Liver (tissue), 8 donors: ENCODE measurements at regions not wholly inside any gene's neighbourhood (a gene's known extent, or its start where the extent isn't known, plus 50 kb on each side); places are given as distances from the start of the nearest gene placed in this dataset.

Experiments used
- DNase-seq: peaks from one replicate; pipeline ENCODE4 v3.0.0-alpha.2; 2017; ENCODE audit warnings: low spot score
- H3K27ac ChIP-seq, 2 donors: one replicate each; pipeline ENCODE4 v1.7.0; 2013; ENCODE audit warnings: inconsistent platforms in 2 of 2, low read length in 2 of 2, control low read depth in 1 of 2, low read depth in 1 of 2, mild to moderate bottlenecking in 1 of 2
- H3K27me3 ChIP-seq, 4 donors: one replicate each; pipeline versions ENCODE4 v1.6.1 to v1.7.0; 2013; ENCODE audit warnings: low read length in 3 of 4, inconsistent platforms in 1 of 4, mild to moderate bottlenecking in 1 of 4, moderate library complexity in 1 of 4; ENCODE audit not compliant: control insufficient read depth in 4 of 4, insufficient read depth in 4 of 4
- H3K36me3 ChIP-seq, 4 donors: one replicate each; pipeline versions ENCODE4 v1.6.1 to v1.7.0; 2013; ENCODE audit warnings: low read length in 3 of 4, mild to moderate bottlenecking in 3 of 4, low read depth in 1 of 4, moderate library complexity in 1 of 4; ENCODE audit not compliant: control insufficient read depth in 4 of 4, insufficient read depth in 3 of 4
- H3K4me1 ChIP-seq, 4 donors: one replicate each; pipeline versions ENCODE4 v1.6.1 to v1.7.0; 2013; ENCODE audit warnings: low read length in 3 of 4, mild to moderate bottlenecking in 3 of 4, moderate library complexity in 1 of 4; ENCODE audit not compliant: control insufficient read depth in 4 of 4, insufficient read depth in 4 of 4
- H3K4me3 ChIP-seq, 3 donors: one replicate each; pipeline versions ENCODE4 v1.6.1 to v1.7.0; 2013; ENCODE audit warnings: low read length in 3 of 3, control low read depth in 1 of 3, low read depth in 1 of 3, mild to moderate bottlenecking in 1 of 3
- H3K9ac ChIP-seq, 2 donors: one replicate each; pipeline ENCODE4 v1.7.0; 2013; ENCODE audit warnings: low read length in 2 of 2, mild to moderate bottlenecking in 2 of 2, moderate library complexity in 2 of 2, control low read depth in 1 of 2, low read depth in 1 of 2
- H3K9me3 ChIP-seq, 4 donors: one replicate each; pipeline versions ENCODE4 v1.6.1 to v1.7.0; 2013; ENCODE audit warnings: low read length in 3 of 4; ENCODE audit not compliant: control insufficient read depth in 4 of 4
- EGR1 ChIP-seq, 2 donors: IDR thresholded peaks; 2 replicates each; pipeline ENCODE4 v1.6.1; 2016 to 2018; ENCODE audit warnings: antibody characterized with exemption in 2 of 2, low read depth in 2 of 2
- FOXA1 ChIP-seq: IDR thresholded peaks from 2 replicates; pipeline ENCODE4 v1.6.1; 2016; ENCODE audit warnings: antibody characterized with exemption
- FOXA2 ChIP-seq: IDR thresholded peaks from 2 replicates; pipeline ENCODE4 v1.6.1; 2016; ENCODE audit warnings: antibody characterized with exemption
- GABPA ChIP-seq, 2 donors: IDR thresholded peaks in 1 of 2; conservative IDR thresholded peaks in 1 of 2; 2 replicates each; pipeline ENCODE4 v1.6.1; 2016; ENCODE audit warnings: antibody characterized with exemption in 2 of 2, mild to moderate bottlenecking in 1 of 2, moderate library complexity in 1 of 2
- HNF4G ChIP-seq: IDR thresholded peaks from 2 replicates; pipeline ENCODE4 v1.6.1; 2016; ENCODE audit warnings: antibody characterized with exemption
- JUND ChIP-seq, 2 donors: IDR thresholded peaks; 2 replicates each; pipeline ENCODE4 v1.6.1; 2016; ENCODE audit warnings: antibody characterized with exemption in 2 of 2
- NR2F2 ChIP-seq: IDR thresholded peaks from 2 replicates; pipeline ENCODE4 v1.6.1; 2016; ENCODE audit warnings: antibody characterized with exemption
- RAD21 ChIP-seq, 2 donors: IDR thresholded peaks; 2 replicates each; pipeline ENCODE4 v1.6.1; 2016; ENCODE audit warnings: antibody characterized with exemption in 2 of 2, mild to moderate bottlenecking in 2 of 2
- RXRA ChIP-seq, 2 donors: IDR thresholded peaks; 2 replicates each; pipeline ENCODE4 v1.6.1; 2017 to 2018; ENCODE audit warnings: antibody characterized with exemption in 2 of 2, mild to moderate bottlenecking in 1 of 2
- SP1 ChIP-seq: IDR thresholded peaks from 2 replicates; pipeline ENCODE4 v1.6.1; 2018; ENCODE audit warnings: antibody characterized with exemption, mild to moderate bottlenecking
- TAF1 ChIP-seq: conservative IDR thresholded peaks from 2 replicates; pipeline ENCODE4 v1.6.1; 2016; ENCODE audit warnings: antibody characterized with exemption, mild to moderate bottlenecking
- YY1 ChIP-seq: IDR thresholded peaks from 2 replicates; pipeline ENCODE4 v1.6.1; 2016; ENCODE audit warnings: antibody characterized with exemption, mild to moderate bottlenecking
- WGBS: extraction: QIAGEN DNeasy Blood & Tissue Kit; methylation state at CpG from one replicate; pipeline ENCODE4 v1.1.7; 2013; 5-methylcytosine and 5-hydroxymethylcytosine counted together
- TF ChIP-seq, protein P1 (sequence below): IDR thresholded peaks from 2 replicates; pipeline ENCODE4 v1.6.1; 2016; ENCODE audit warnings: antibody characterized with exemption
- TF ChIP-seq, protein P2 (sequence below): fragments of 150-350 bp; IDR thresholded peaks from 2 replicates; pipeline ENCODE4 v1.5.1; 2017; ENCODE audit warnings: improper control_type of control experiment, low read depth, low read length; ENCODE audit not compliant: missing input control
- TF ChIP-seq, protein P3 (sequence below): IDR thresholded peaks from 2 replicates; pipeline ENCODE4 v1.6.1; 2016; ENCODE audit warnings: antibody characterized with exemption, mild to moderate bottlenecking
- TF ChIP-seq, protein P4 (sequence below): IDR thresholded peaks from 2 replicates; pipeline ENCODE4 v1.6.1; 2016; ENCODE audit warnings: antibody characterized with exemption
- donor health status: healthy.
- donor health status: healthy.
- donor health status: healthy.
- donor health status: healthy.
- donor health status: healthy.

DNA sequence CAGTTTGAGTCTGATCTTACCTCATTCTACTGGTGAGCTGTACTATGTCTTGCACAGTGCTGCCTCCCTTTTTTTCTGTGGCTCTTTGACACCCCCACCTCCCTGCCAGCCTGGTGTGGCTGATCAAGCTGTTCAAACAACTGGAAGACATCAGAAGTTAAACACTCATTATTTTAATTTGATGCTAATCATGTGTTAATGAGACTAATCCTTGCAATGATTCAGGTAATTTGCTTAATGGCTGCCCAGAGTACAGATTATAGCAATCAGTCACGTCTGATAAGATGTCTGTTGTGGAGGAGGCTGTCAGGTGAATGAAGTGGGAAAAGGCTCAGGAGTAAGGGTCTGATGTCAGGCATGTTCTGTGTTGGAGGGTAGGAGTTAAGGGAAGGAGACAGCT is 87.4 kb upstream of the GK2 start:
- Histone ChIP-seq H3K27ac (no peak overlapping the region), H3K9ac (no peak overlapping the region), H3K36me3 (no peaks in the 10 kb centered on the region), H3K9me3 (no peaks in the 10 kb centered on the region), H3K4me3 (no peak overlapping the region), H3K4me1 (no peaks in the 10 kb centered on the region), H3K27me3 (peaks cover 0 to 2% (median 0%) of the 10 kb centered on the region in 4 donors)
- WGBS, result 19% methylated on average over 1 of the region's 1 CpG
- DNase-seq, result no peak
- TF ChIP-seq JUND (IDR thresholded peaks at IDR 0.05) (no peak), EGR1 (IDR thresholded peaks at IDR 0.05; ENCODE audit: low read depth in 2 of 2) (no peak), FOXA2 (no peak), SP1 (no peak), HNF4G (no peak), NR2F2 (no peak), RXRA (IDR thresholded peaks at IDR 0.05) (no peak), FOXA1 (no peak), YY1 (no peak), TAF1 (no peak)
- TF ChIP-seq, protein P1, sequence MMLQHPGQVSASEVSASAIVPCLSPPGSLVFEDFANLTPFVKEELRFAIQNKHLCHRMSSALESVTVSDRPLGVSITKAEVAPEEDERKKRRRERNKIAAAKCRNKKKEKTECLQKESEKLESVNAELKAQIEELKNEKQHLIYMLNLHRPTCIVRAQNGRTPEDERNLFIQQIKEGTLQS, result no peak

DNA sequence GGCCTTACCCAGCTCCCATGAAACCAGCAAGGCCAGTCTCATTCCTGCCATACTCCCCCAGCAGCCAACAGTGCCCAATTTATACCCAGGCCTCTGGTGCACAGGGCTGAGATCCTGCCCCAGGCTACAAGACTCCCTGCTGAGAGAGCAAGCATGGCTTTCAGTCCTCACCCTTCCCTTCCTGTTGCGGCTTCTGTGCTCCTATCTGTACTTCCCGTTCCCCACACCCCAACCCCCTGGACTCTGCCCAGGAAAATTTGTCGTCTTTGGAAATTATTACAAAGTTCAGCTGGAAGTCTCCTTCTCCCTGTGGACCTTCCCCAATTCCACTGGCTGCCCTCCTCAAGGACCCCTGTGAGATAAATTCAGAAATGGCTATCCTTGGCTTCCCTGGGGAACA is 84.1 kb upstream of the GK2 start:
- Histone ChIP-seq H3K36me3 (no peaks in the 10 kb centered on the region), H3K9ac (no peak overlapping the region), H3K4me1 (no peaks in the 10 kb centered on the region), H3K27ac (no peak overlapping the region), H3K9me3 (no peaks in the 10 kb centered on the region), H3K4me3 (no peak overlapping the region), H3K27me3 (peaks cover 0 to 2% (median 0%) of the 10 kb centered on the region in 4 donors)
- DNase-seq, result no peak
- 59% methylated on average over 3 of the region's 3 CpGs for WGBS
- TF ChIP-seq RXRA (IDR thresholded peaks at IDR 0.05), result no peak
- TF ChIP-seq EGR1 (IDR thresholded peaks at IDR 0.05; ENCODE audit: low read depth in 2 of 2), result no peak
- TF ChIP-seq, protein P2, sequence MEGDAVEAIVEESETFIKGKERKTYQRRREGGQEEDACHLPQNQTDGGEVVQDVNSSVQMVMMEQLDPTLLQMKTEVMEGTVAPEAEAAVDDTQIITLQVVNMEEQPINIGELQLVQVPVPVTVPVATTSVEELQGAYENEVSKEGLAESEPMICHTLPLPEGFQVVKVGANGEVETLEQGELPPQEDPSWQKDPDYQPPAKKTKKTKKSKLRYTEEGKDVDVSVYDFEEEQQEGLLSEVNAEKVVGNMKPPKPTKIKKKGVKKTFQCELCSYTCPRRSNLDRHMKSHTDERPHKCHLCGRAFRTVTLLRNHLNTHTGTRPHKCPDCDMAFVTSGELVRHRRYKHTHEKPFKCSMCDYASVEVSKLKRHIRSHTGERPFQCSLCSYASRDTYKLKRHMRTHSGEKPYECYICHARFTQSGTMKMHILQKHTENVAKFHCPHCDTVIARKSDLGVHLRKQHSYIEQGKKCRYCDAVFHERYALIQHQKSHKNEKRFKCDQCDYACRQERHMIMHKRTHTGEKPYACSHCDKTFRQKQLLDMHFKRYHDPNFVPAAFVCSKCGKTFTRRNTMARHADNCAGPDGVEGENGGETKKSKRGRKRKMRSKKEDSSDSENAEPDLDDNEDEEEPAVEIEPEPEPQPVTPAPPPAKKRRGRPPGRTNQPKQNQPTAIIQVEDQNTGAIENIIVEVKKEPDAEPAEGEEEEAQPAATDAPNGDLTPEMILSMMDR, result no peak
- TF ChIP-seq HNF4G, result no peak
- no peak for TF ChIP-seq YY1
- TF ChIP-seq, protein P3, sequence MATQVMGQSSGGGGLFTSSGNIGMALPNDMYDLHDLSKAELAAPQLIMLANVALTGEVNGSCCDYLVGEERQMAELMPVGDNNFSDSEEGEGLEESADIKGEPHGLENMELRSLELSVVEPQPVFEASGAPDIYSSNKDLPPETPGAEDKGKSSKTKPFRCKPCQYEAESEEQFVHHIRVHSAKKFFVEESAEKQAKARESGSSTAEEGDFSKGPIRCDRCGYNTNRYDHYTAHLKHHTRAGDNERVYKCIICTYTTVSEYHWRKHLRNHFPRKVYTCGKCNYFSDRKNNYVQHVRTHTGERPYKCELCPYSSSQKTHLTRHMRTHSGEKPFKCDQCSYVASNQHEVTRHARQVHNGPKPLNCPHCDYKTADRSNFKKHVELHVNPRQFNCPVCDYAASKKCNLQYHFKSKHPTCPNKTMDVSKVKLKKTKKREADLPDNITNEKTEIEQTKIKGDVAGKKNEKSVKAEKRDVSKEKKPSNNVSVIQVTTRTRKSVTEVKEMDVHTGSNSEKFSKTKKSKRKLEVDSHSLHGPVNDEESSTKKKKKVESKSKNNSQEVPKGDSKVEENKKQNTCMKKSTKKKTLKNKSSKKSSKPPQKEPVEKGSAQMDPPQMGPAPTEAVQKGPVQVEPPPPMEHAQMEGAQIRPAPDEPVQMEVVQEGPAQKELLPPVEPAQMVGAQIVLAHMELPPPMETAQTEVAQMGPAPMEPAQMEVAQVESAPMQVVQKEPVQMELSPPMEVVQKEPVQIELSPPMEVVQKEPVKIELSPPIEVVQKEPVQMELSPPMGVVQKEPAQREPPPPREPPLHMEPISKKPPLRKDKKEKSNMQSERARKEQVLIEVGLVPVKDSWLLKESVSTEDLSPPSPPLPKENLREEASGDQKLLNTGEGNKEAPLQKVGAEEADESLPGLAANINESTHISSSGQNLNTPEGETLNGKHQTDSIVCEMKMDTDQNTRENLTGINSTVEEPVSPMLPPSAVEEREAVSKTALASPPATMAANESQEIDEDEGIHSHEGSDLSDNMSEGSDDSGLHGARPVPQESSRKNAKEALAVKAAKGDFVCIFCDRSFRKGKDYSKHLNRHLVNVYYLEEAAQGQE, result no peak
- no peak for TF ChIP-seq GABPA (IDR thresholded peaks at IDR 0.05 in 1 of 2, conservative IDR thresholded peaks at IDR 0.05 in 1 of 2)
- TF ChIP-seq, protein P1, result no peak
- TF ChIP-seq NR2F2, result no peak
- no peak for TF ChIP-seq RAD21 (IDR thresholded peaks at IDR 0.05)
- TF ChIP-seq SP1, result no peak
- TF ChIP-seq, protein P4, sequence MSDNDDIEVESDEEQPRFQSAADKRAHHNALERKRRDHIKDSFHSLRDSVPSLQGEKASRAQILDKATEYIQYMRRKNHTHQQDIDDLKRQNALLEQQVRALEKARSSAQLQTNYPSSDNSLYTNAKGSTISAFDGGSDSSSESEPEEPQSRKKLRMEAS, result no peak
